ENCODE measurements at regions not wholly inside any gene's neighbourhood (a gene's known extent, or its start where the extent isn't known, plus 50 kb on each side); places are given as distances from the start of the nearest gene placed in this dataset.

- peaks cover 15% of the 10 kb centered on the region for H3K4me1 ChIP-seq (ENCODE audit: control insufficient read depth, insufficient read depth, low read length)
- peaks cover 13% of the 10 kb centered on the region for H3K27me3 ChIP-seq (ENCODE audit: control insufficient read depth, insufficient read depth, low read length)
- H3K9me3 ChIP-seq (ENCODE audit: control insufficient read depth, insufficient read depth, low read length): no peaks in the 10 kb centered on the region
- no peak overlapping the region for H3K9ac ChIP-seq (ENCODE audit: low read depth, low read length)
- no peaks in the 10 kb centered on the region for H3K36me3 ChIP-seq (ENCODE audit: control insufficient read depth, insufficient read depth, low read length)
- no peak overlapping the region for H3K4me3 ChIP-seq (ENCODE audit: low read depth, low read length)
Observed at GRCh38 chr12:4168036-4168435, 105.5 kb upstream of the CCND2 start.

DNA sequence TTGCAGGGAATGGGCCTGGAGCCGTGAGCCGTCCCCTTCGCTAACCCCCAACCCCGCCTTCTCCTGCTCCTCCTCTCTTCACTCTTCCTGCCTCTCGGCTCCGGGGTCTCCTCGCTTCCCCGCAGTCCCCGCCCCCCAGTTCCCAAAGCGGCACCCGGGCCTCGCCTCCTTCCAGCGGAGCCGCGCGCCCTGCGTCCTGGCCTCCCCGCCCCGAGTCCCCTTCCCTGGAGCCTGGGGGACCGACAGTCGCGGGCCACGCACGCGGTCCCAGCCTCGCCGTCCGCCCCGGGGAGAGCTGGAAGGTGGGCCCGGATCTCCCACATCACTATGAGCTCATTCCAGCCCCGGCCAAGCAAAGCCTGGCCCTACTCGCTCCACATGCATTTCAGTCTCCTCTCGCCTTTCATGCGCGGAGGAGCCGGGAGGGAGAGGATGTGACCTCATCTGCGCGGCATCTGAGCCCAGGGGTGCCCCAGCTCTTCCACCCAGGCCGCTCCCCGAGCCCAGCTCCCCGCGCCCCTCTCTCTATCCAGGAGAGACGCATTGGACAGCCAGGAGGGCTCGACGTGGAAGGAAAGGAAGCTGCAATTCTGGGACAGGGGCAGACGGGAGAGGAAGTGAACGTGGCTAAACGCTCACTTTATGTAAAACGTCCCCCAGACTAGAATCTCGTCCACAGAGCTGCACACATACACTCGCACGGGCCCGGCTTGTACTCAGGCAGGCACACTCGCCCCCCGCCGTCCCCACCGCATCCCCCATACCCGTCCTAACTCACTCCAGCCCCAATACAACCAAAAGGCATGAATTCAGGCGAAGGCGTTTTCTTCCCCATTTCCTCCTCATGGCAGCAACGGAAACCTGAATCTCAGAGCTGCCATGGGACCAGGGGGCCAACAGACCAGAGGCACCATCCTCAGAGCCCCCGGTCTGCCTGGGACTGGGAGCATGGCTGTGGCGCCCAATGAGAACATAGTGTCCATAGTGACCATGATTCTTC, 108.7 kb upstream of the CCND2 start:
- H3K9ac ChIP-seq (ENCODE audit: low read depth, low read length): peak overlapping the region; percentile 49
- peaks cover 15% of the 10 kb centered on the region for H3K4me1 ChIP-seq (ENCODE audit: control insufficient read depth, insufficient read depth, low read length)
- H3K36me3 ChIP-seq (ENCODE audit: control insufficient read depth, insufficient read depth, low read length): no peaks in the 10 kb centered on the region
- H3K4me3 ChIP-seq (ENCODE audit: low read depth, low read length): peak overlapping the region; percentile 68
- H3K9me3 ChIP-seq (ENCODE audit: control insufficient read depth, insufficient read depth, low read length): no peaks in the 10 kb centered on the region
- peaks cover 11% of the 10 kb centered on the region for H3K27me3 ChIP-seq (ENCODE audit: control insufficient read depth, insufficient read depth, low read length)

DNA sequence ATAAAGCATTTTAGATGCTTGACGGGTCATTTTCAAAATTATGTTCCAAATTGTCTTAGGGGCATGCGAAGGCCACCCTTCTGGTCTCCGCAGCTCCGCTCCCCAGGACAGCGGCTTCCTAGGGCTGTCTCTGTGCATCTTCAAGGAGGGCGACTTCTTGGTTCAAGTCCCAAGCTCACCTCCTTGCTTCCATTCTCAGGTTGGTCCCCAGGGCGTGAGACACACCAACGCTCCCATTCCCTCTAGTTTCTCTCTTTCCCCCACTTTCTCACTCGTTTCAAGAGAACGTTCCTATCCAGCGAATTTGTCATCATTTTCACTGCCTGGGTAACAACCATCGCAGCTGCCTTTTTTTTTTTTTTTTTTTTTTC, 109.4 kb upstream of the CCND2 start:
- H3K4me3 ChIP-seq (ENCODE audit: low read depth, low read length): peak overlapping the region; percentile 68

GRCh38 chr12:4161718-4162117, 111.8 kb upstream of the CCND2 start:
- H3K4me1 ChIP-seq (ENCODE audit: control insufficient read depth, insufficient read depth, low read length): peaks cover 6% of the 10 kb centered on the region
- no peak overlapping the region for H3K4me3 ChIP-seq (ENCODE audit: low read depth, low read length)
- no peaks in the 10 kb centered on the region for H3K9me3 ChIP-seq (ENCODE audit: control insufficient read depth, insufficient read depth, low read length)
- no peak overlapping the region for H3K9ac ChIP-seq (ENCODE audit: low read depth, low read length)
- no peaks in the 10 kb centered on the region for H3K36me3 ChIP-seq (ENCODE audit: control insufficient read depth, insufficient read depth, low read length)
- H3K27me3 ChIP-seq (ENCODE audit: control insufficient read depth, insufficient read depth, low read length): peaks cover 11% of the 10 kb centered on the region

More for the DNA sequence above, 109.4 kb upstream of the CCND2 start:
- H3K36me3 ChIP-seq (ENCODE audit: control insufficient read depth, insufficient read depth, low read length): no peaks in the 10 kb centered on the region
- peaks cover 15% of the 10 kb centered on the region for H3K4me1 ChIP-seq (ENCODE audit: control insufficient read depth, insufficient read depth, low read length)
- peak overlapping the region; percentile 56 for H3K9ac ChIP-seq (ENCODE audit: low read depth, low read length)
- H3K27me3 ChIP-seq (ENCODE audit: control insufficient read depth, insufficient read depth, low read length): peaks cover 11% of the 10 kb centered on the region
- no peaks in the 10 kb centered on the region for H3K9me3 ChIP-seq (ENCODE audit: control insufficient read depth, insufficient read depth, low read length)

DNA sequence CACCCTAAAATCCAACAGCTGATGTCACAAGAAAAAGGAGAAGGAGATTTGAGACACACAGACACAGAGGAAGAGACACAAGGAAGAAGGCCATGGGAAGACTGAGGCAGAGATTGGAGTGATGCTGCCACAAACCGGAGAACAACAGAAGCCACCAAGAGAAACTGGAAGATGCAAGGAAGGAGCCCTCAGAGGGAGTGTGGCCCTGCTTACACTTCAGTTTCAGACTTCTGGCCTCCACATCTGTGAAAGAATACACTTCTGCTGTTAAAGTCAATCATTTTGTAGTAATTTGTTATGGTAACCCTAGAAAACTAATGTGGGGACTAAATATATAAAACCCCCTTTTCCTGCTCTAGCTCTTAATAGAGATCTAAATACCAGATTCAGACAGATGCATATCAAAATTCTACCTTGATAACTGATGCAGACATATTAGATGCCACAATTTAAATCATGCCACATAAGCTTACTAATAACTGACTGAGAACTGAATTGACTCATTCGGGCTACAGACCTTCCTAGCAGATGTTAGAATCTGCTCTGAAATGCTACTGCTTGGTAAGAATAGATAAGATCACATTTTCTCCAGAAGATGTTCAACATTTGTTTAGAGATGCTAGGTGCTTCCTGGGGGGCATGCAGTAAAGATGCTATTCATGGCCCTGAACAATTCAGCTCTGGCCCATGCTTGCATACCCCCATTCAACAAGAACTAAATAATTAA, 113.1 kb upstream of the CCND2 start:
- H3K27me3 ChIP-seq (ENCODE audit: control insufficient read depth, insufficient read depth, low read length): peaks cover 3% of the 10 kb centered on the region
- H3K4me1 ChIP-seq (ENCODE audit: control insufficient read depth, insufficient read depth, low read length): peaks cover 4% of the 10 kb centered on the region
- no peak overlapping the region for H3K9ac ChIP-seq (ENCODE audit: low read depth, low read length)
- H3K36me3 ChIP-seq (ENCODE audit: control insufficient read depth, insufficient read depth, low read length): no peaks in the 10 kb centered on the region
- no peaks in the 10 kb centered on the region for H3K9me3 ChIP-seq (ENCODE audit: control insufficient read depth, insufficient read depth, low read length)
- no peak overlapping the region for H3K4me3 ChIP-seq (ENCODE audit: low read depth, low read length)

- H3K27me3 ChIP-seq (ENCODE audit: control insufficient read depth, insufficient read depth, low read length): no peaks in the 10 kb centered on the region
- no peaks in the 10 kb centered on the region for H3K9me3 ChIP-seq (ENCODE audit: control insufficient read depth, insufficient read depth, low read length)
- no peaks in the 10 kb centered on the region for H3K36me3 ChIP-seq (ENCODE audit: control insufficient read depth, insufficient read depth, low read length)
- no peaks in the 10 kb centered on the region for H3K4me1 ChIP-seq (ENCODE audit: control insufficient read depth, insufficient read depth, low read length)
- H3K9ac ChIP-seq (ENCODE audit: low read depth, low read length): no peak overlapping the region
- H3K4me3 ChIP-seq (ENCODE audit: low read depth, low read length): no peak overlapping the region
Observed at GRCh38 chr12:4159851-4160250, 113.7 kb upstream of the CCND2 start.

GRCh38 chr12:4158306-4158705, 115.3 kb upstream of the CCND2 start:
- Histone ChIP-seq H3K27me3 (ENCODE audit: control insufficient read depth, insufficient read depth, low read length) (no peaks in the 10 kb centered on the region), H3K9me3 (ENCODE audit: control insufficient read depth, insufficient read depth, low read length) (no peaks in the 10 kb centered on the region), H3K4me3 (ENCODE audit: low read depth, low read length) (no peak overlapping the region), H3K9ac (ENCODE audit: low read depth, low read length) (no peak overlapping the region), H3K36me3 (ENCODE audit: control insufficient read depth, insufficient read depth, low read length) (no peaks in the 10 kb centered on the region), H3K4me1 (ENCODE audit: control insufficient read depth, insufficient read depth, low read length) (peaks cover 3% of the 10 kb centered on the region)

GRCh38 chr12:4157122-4157521, 116.4 kb upstream of the CCND2 start:
- H3K9ac ChIP-seq (ENCODE audit: low read depth, low read length): no peak overlapping the region
- H3K9me3 ChIP-seq (ENCODE audit: control insufficient read depth, insufficient read depth, low read length): no peaks in the 10 kb centered on the region
- peaks cover 3% of the 10 kb centered on the region for H3K4me1 ChIP-seq (ENCODE audit: control insufficient read depth, insufficient read depth, low read length)
- no peaks in the 10 kb centered on the region for H3K27me3 ChIP-seq (ENCODE audit: control insufficient read depth, insufficient read depth, low read length)
- H3K4me3 ChIP-seq (ENCODE audit: low read depth, low read length): no peak overlapping the region
- H3K36me3 ChIP-seq (ENCODE audit: control insufficient read depth, insufficient read depth, low read length): no peaks in the 10 kb centered on the region

DNA sequence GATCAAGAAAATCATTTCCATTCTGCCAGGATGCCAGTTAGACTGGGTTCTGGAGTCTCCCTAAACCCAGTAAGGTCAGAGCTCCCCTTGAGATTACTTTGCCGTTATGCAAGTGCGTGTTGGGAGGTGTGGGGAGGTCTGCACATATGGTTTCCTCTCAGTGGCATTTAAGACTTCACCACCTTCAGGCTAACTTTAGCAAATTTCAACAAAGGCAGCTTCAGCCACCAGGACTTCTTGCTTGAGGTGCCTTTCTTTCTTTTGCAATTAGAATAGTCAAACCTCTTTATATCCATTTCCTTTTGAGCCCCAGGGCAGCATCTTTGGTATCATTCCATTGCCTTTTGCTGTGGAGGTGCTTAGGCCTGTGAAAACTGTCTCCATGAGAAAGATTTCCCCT, 117.2 kb upstream of the CCND2 start:
- Histone ChIP-seq H3K9ac (ENCODE audit: low read depth, low read length) (no peak overlapping the region), H3K4me3 (ENCODE audit: low read depth, low read length) (no peak overlapping the region), H3K9me3 (ENCODE audit: control insufficient read depth, insufficient read depth, low read length) (no peaks in the 10 kb centered on the region), H3K27me3 (ENCODE audit: control insufficient read depth, insufficient read depth, low read length) (no peaks in the 10 kb centered on the region), H3K36me3 (ENCODE audit: control insufficient read depth, insufficient read depth, low read length) (no peaks in the 10 kb centered on the region), H3K4me1 (ENCODE audit: control insufficient read depth, insufficient read depth, low read length) (peaks cover 3% of the 10 kb centered on the region)

DNA sequence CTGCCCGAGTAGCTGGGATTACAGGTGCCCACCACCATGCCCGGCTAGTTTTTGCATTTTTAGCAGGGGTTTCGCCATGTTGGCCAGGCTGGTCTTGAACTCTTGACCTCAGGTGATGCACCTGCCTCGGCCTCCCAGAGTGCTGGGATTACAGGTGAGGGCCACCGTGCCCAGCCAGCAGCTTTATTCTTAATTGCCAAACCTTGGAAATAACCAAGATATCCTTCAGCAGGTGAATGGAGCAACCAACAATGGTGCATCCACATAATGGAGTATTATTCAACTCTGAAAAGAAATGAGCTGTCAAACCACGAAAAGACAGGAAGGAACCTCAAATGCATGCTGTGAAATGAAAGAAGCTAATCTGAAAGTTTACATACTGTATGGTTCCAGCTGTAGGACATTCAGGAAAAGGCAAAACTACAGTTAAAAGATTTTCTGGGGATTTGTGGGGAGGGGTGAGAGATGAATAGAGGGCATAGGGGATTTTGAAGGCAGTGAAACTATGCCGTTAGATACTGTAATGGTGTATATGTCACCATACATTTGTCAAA, 118.8 kb upstream of the CCND2 start:
- Histone ChIP-seq H3K36me3 (ENCODE audit: control insufficient read depth, insufficient read depth, low read length) (no peaks in the 10 kb centered on the region), H3K4me1 (ENCODE audit: control insufficient read depth, insufficient read depth, low read length) (peaks cover 3% of the 10 kb centered on the region), H3K9me3 (ENCODE audit: control insufficient read depth, insufficient read depth, low read length) (no peaks in the 10 kb centered on the region), H3K9ac (ENCODE audit: low read depth, low read length) (no peak overlapping the region), H3K27me3 (ENCODE audit: control insufficient read depth, insufficient read depth, low read length) (no peaks in the 10 kb centered on the region), H3K4me3 (ENCODE audit: low read depth, low read length) (no peak overlapping the region)

DNA sequence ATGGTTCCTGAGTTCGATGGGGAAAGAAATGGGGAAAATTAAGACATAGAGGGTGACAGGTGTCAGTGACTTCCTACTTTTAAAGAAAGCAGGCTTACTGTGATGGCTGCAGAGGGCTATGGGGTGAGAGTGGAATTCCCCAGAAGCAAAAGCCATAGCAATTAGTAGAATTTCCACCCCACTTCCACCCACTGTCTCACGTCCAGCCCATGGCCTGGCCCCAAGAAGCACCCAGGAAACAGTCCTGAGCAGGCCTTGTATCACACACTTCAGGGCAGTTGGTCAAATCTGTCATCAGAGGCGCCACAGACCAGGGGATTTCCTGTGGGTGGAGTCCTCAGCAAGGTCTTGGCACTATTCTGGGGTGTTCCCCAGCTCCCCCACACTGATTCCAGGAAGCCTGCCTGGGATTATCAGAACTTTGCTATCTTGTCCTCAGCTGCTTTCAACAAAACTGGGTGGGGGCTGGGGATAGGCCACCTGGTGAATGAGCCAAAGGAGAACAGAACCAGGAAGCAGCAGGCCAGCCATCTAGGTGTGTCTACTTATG, 120.1 kb upstream of the CCND2 start:
- no peak overlapping the region for H3K9ac ChIP-seq (ENCODE audit: low read depth, low read length)
- no peak overlapping the region for H3K4me3 ChIP-seq (ENCODE audit: low read depth, low read length)
- no peaks in the 10 kb centered on the region for H3K27me3 ChIP-seq (ENCODE audit: control insufficient read depth, insufficient read depth, low read length)

More for the DNA sequence above, 120.1 kb upstream of the CCND2 start:
- no peaks in the 10 kb centered on the region for H3K36me3 ChIP-seq (ENCODE audit: control insufficient read depth, insufficient read depth, low read length)
- H3K4me1 ChIP-seq (ENCODE audit: control insufficient read depth, insufficient read depth, low read length): peaks cover 3% of the 10 kb centered on the region
- no peaks in the 10 kb centered on the region for H3K9me3 ChIP-seq (ENCODE audit: control insufficient read depth, insufficient read depth, low read length)
